Urinary bladder (tissue), 3 donors: ENCODE measurements at regions not wholly inside any gene's neighbourhood (a gene's known extent, or its start where the extent isn't known, plus 50 kb on each side); places are given as distances from the start of the nearest gene placed in this dataset.

Experiments
- DNase-seq: peaks from one replicate; pipeline ENCODE4 v3.0.0-alpha.2; 2015; ENCODE audit errors: extremely low spot score
- H3K27ac ChIP-seq: one replicate; pipeline ENCODE4 v1.5.1; 2013; ENCODE audit warnings: low read depth, mild to moderate bottlenecking, moderate library complexity
- H3K36me3 ChIP-seq: one replicate; pipeline ENCODE4 v1.6.1; 2013; ENCODE audit warnings: mild to moderate bottlenecking, moderate library complexity; ENCODE audit not compliant: insufficient read depth
- H3K4me1 ChIP-seq: one replicate; pipeline ENCODE4 v1.6.1; 2013; ENCODE audit warnings: mild to moderate bottlenecking, moderate library complexity; ENCODE audit not compliant: insufficient read depth
- H3K4me3 ChIP-seq: one replicate; pipeline ENCODE4 v1.5.1; 2013; ENCODE audit warnings: low read depth, low read length
- WGBS: extraction: QIAGEN DNeasy Blood & Tissue Kit; methylation state at CpG from one replicate; pipeline ENCODE4 v1.1.7; 2013; 5-methylcytosine and 5-hydroxymethylcytosine counted together
- donor health status: healthy with polysubstance abuse.
- donor health status: healthy.

GRCh38 chrX:13518126-13518525 is 51.3 kb upstream of the EGFL6 start:
- WGBS, result 88% methylated on average over 6 of the region's 6 CpGs
- H3K4me1 ChIP-seq, result no peaks in the 10 kb centered on the region
- H3K27ac ChIP-seq, result no peak overlapping the region
- DNase-seq, result no peak
- H3K36me3 ChIP-seq, result no peaks in the 10 kb centered on the region
- H3K4me3 ChIP-seq, result no peak overlapping the region

GRCh38 chrX:13515211-13515930 is 54.0 kb upstream of the EGFL6 start:
- no peak overlapping the region for H3K4me3 ChIP-seq
- no peak overlapping the region for H3K27ac ChIP-seq
- H3K36me3 ChIP-seq, result no peaks in the 10 kb centered on the region
- no peak for DNase-seq
- 79% methylated on average over 3 of the region's 3 CpGs for WGBS
- no peaks in the 10 kb centered on the region for H3K4me1 ChIP-seq

GRCh38 chrX:13511944-13512330 is 57.5 kb upstream of the EGFL6 start:
- 94% methylated on average over 2 of the region's 2 CpGs for WGBS
- no peak for DNase-seq
- no peak overlapping the region for H3K4me3 ChIP-seq
- no peaks in the 10 kb centered on the region for H3K36me3 ChIP-seq
- no peak overlapping the region for H3K27ac ChIP-seq
- no peaks in the 10 kb centered on the region for H3K4me1 ChIP-seq

GRCh38 chrX:13511241-13511943 is 58.0 kb upstream of the EGFL6 start:
- Histone ChIP-seq H3K4me1 (no peaks in the 10 kb centered on the region), H3K4me3 (no peak overlapping the region), H3K36me3 (no peaks in the 10 kb centered on the region), H3K27ac (no peak overlapping the region)
- WGBS, result 98% methylated on average over 1 of the region's 1 CpG
- DNase-seq, result no peak

- WGBS, result 94% methylated on average over 2 of the region's 2 CpGs
These were observed 61.5 kb upstream of the EGFL6 start for GRCh38 chrX:13507893-13508292.

GRCh38 chrX:13506574-13506973 is 62.8 kb upstream of the EGFL6 start:
- no peak for DNase-seq
- H3K4me1 ChIP-seq, result no peaks in the 10 kb centered on the region
- H3K27ac ChIP-seq, result no peak overlapping the region
- no peaks in the 10 kb centered on the region for H3K36me3 ChIP-seq
- no peak overlapping the region for H3K4me3 ChIP-seq
- 10% methylated on average over 5 of the region's 5 CpGs for WGBS

More at GRCh38 chrX:13507893-13508292, 61.5 kb upstream of the EGFL6 start:
- no peak overlapping the region for H3K4me3 ChIP-seq
- H3K4me1 ChIP-seq, result no peaks in the 10 kb centered on the region
- no peak for DNase-seq
- no peaks in the 10 kb centered on the region for H3K36me3 ChIP-seq
- H3K27ac ChIP-seq, result no peak overlapping the region

GRCh38 chrX:13502590-13502989 is 66.8 kb upstream of the EGFL6 start:
- WGBS, result 54% methylated on average over 2 of the region's 2 CpGs
- Histone ChIP-seq H3K27ac (no peak overlapping the region), H3K4me1 (no peaks in the 10 kb centered on the region), H3K36me3 (no peaks in the 10 kb centered on the region), H3K4me3 (no peak overlapping the region)
- no peak for DNase-seq

- no peak for DNase-seq
- H3K27ac ChIP-seq, result no peak overlapping the region
- H3K36me3 ChIP-seq, result no peaks in the 10 kb centered on the region
- no peak overlapping the region for H3K4me3 ChIP-seq
- no peaks in the 10 kb centered on the region for H3K4me1 ChIP-seq
- 72% methylated on average over 2 of the region's 2 CpGs for WGBS
These were observed 69.7 kb upstream of the EGFL6 start for GRCh38 chrX:13499736-13500135.

- no peaks in the 10 kb centered on the region for H3K36me3 ChIP-seq
- no peak for DNase-seq
- 92% methylated on average over 2 of the region's 2 CpGs for WGBS
These were observed 71.2 kb upstream of the EGFL6 start for GRCh38 chrX:13498238-13498637.

GRCh38 chrX:13495232-13495631 is 74.2 kb upstream of the EGFL6 start:
- Histone ChIP-seq H3K36me3 (no peaks in the 10 kb centered on the region), H3K27ac (no peak overlapping the region), H3K4me1 (no peaks in the 10 kb centered on the region), H3K4me3 (no peak overlapping the region)
- no peak for DNase-seq
- 92% methylated on average over 1 of the region's 1 CpG for WGBS

More at GRCh38 chrX:13498238-13498637, 71.2 kb upstream of the EGFL6 start:
- Histone ChIP-seq H3K27ac (no peak overlapping the region), H3K4me1 (no peaks in the 10 kb centered on the region), H3K4me3 (no peak overlapping the region)

- 95% methylated on average over 2 of the region's 2 CpGs for WGBS
- Histone ChIP-seq H3K4me1 (no peaks in the 10 kb centered on the region), H3K36me3 (no peaks in the 10 kb centered on the region), H3K4me3 (no peak overlapping the region), H3K27ac (no peak overlapping the region)
- DNase-seq, result no peak
These were observed 74.8 kb upstream of the EGFL6 start for GRCh38 chrX:13494562-13494961.

GRCh38 chrX:13493659-13494058 is 75.7 kb upstream of the EGFL6 start:
- no peak overlapping the region for H3K4me3 ChIP-seq
- no peaks in the 10 kb centered on the region for H3K4me1 ChIP-seq
- no peaks in the 10 kb centered on the region for H3K36me3 ChIP-seq
- no peak overlapping the region for H3K27ac ChIP-seq
- no peak for DNase-seq
- WGBS, result 90% methylated on average over 5 of the region's 5 CpGs

- no peaks in the 10 kb centered on the region for H3K36me3 ChIP-seq
- no peak for DNase-seq
- H3K27ac ChIP-seq, result no peak overlapping the region
- no peak overlapping the region for H3K4me3 ChIP-seq
- WGBS, result 98% methylated on average over 2 of the region's 2 CpGs
- no peaks in the 10 kb centered on the region for H3K4me1 ChIP-seq
These were observed 77.1 kb upstream of the EGFL6 start for GRCh38 chrX:13492286-13492685.

- H3K4me3 ChIP-seq, result no peak overlapping the region
- DNase-seq, result no peak
- no peak overlapping the region for H3K27ac ChIP-seq
- H3K36me3 ChIP-seq, result no peaks in the 10 kb centered on the region
- WGBS, result 93% methylated on average over 3 of the region's 3 CpGs
- H3K4me1 ChIP-seq, result no peaks in the 10 kb centered on the region
These were observed 78.3 kb upstream of the EGFL6 start for GRCh38 chrX:13491061-13491460.
